ENCODE measurements at regions not wholly inside any gene's neighbourhood (a gene's known extent, or its start where the extent isn't known, plus 50 kb on each side); places are given as distances from the start of the nearest gene placed in this dataset.
"Not testable (repeated sequence)": the region's sequence is repeated elsewhere in the genome, so short reads cannot be mapped to it uniquely, and the experiment has no call there.

- DNase-seq (ENCODE audit: low read depth in 4 of 4, low spot score in 1 of 4) = no peak
These were observed 110.8 kb upstream of the TRIB2 start for GRCh38 chr2:12605936-12606335.

- no peak for DNase-seq (ENCODE audit: low read depth in 4 of 4, low spot score in 1 of 4)
These were observed 110.2 kb upstream of the TRIB2 start for GRCh38 chr2:12606472-12607000.

GRCh38 chr2:12607971-12608370 is 108.8 kb upstream of the TRIB2 start:
- no peak for DNase-seq (ENCODE audit: low read depth in 4 of 4, low spot score in 1 of 4)

DNA sequence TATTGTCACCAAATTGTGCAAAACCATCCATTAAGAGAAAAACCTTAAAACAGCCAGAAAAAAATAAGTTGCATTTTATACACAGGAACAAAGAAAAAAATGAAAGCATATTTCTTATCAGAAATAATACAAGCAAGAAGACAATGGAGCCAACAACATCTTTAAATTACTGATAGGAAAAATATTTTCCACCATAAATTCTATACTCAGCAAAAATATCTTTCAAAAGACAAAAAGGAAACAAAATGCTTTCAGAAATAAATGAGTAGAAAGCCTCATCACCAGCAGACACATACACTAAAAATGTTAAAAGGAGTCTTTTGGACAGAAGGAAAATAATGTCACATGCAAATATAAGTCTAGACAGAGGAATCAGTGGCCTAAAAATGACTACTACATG is 106.4 kb upstream of the TRIB2 start:
- DNase-seq (ENCODE audit: low read depth in 4 of 4, low spot score in 1 of 4) = no peak

DNA sequence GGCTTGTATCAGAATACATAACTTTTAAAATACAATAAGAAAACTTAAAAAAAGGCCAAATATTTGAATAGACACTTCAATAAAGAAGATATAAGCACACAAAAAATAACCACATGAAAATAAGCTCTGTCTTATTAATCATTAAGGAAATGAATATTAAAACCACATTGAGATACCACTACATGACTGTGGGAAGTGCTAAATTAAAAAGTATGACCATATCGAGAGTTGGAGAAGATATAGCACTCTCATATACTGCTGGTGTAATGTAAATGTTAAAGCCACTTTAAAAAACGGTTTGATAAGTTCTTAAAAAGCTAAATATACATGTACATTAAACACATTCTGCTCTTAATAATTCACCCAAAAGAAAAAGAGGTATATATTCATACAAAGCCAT is 104.6 kb upstream of the TRIB2 start:
- no peak for DNase-seq (ENCODE audit: low read depth in 4 of 4, low spot score in 1 of 4)

DNA sequence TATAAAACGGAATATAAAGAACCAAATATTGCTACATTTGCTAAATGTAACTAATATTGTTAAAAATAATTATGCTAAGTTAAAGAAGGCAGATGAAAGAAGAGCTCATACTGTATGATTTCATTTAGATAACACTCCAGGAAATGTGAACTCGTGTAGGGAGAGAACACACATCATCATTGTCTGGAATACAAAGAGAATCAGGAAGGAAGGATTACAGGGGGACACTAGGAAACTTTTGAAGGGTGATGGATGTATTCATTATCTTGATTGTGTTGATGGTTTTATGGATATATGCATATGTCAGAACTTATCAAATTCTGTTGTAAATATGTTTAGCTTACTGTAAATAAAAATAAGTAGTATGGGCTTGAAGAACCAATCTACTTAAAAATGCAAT is 104.1 kb upstream of the TRIB2 start:
- DNase-seq (ENCODE audit: low read depth in 4 of 4, low spot score in 1 of 4) = no peak

- no peak for DNase-seq (ENCODE audit: low read depth in 4 of 4, low spot score in 1 of 4)
These were observed 103.5 kb upstream of the TRIB2 start for GRCh38 chr2:12613137-12613835.

DNA sequence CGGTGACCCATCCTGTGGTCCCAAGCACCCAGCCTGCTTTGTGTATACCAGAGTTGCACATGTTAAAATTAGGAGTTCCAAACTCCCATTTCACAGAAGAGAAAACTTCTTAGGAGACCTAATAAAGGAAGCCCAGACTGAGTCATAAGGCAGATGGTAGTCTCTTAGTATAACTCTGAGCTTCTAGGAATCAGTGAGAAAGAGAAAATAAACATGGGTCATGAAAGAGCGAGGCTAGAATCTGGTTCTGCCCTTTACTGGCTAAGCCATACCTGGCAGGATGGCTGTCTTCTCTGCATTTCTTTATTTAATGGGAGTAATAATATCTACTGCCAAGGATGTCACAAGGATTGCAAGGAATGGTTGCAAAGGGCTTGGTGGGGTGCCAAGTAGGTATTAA is 101.2 kb upstream of the TRIB2 start:
- no peak for DNase-seq (ENCODE audit: low read depth in 4 of 4, low spot score in 1 of 4)

DNA sequence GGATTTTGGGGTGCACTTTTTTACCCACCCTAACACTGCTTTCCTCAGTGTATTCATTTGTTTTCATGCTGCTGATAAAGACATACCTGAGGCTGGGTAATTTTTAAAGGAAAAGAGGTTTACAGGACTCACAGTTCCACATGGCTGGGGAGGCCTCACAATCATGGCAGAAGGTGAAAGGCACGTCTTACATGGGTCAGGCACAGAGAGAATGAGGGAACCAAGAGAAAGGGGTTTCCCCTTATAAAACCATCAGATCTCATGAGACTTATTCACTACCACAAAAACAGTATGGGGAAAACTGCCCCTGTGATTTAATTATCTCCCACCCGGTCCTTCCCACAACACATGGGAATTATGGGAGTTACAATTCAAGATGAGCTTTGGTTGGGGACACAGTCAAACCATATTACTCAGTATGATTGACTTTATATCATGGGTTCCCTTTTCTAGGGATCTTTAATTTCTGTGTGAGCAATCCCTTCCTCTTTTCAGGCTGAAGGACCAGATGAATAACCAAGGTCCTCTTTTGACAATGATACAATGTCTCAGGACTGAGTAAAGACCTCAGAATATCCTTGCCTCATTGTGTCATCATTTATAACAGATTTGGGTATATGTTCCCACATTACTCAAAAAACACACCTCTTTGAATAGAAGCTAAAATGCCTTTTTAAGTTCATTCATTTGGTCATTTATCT is 100.1 kb upstream of the TRIB2 start:
- DNase-seq (ENCODE audit: low read depth in 4 of 4, low spot score in 1 of 4) = no peak

- no peak for DNase-seq (ENCODE audit: low read depth in 4 of 4, low spot score in 1 of 4)
These were observed 99.4 kb upstream of the TRIB2 start for GRCh38 chr2:12617366-12617765.

GRCh38 chr2:12617853-12618252 is 98.9 kb upstream of the TRIB2 start:
- DNase-seq (ENCODE audit: low read depth in 4 of 4, low spot score in 1 of 4) = no peak

DNA sequence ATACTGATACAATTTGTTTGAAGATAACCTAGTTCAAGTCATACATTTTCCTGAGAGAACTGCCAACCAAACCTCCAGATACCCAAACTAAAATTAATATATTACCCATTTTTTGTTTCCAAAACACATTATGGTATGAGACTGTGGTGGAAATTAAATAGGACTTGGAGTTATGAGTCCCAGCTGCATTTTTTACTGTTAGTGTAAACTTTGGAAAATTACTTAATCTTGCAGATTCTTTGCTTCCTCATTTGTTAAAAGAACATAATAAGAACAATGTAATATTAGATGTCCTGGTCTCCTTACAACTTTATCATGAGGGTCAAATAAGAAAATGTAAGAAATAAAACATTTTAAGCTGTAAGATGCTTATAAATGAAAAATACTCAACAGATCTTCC is 98.2 kb upstream of the TRIB2 start:
- no peak for DNase-seq (ENCODE audit: low read depth in 4 of 4, low spot score in 1 of 4)

DNA sequence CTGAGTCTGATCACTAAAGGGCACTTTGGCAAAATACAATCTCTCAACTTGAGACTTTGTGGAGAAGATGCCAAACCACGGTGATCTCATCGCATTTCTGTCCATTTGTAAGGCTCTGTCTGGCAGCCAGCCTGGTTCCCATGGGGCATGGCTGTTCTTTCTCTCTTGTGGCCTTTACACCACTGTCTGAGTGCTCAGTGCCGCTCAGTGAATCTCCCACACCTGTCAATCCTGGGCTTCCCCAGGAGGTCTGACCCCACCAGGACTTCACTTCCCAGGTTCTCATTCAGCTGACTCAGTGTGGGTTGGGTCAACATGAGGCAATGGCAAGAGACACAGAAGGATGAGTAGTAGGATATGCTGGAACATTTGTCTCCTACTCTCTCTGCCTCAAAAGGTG is 96.8 kb upstream of the TRIB2 start:
- DNase-seq (ENCODE audit: low read depth in 4 of 4, low spot score in 1 of 4) = no peak

GRCh38 chr2:12620759-12621158 is 96.0 kb upstream of the TRIB2 start:
- DNase-seq (ENCODE audit: low read depth in 4 of 4, low spot score in 1 of 4) = no peak

GRCh38 chr2:12623051-12623450 is 93.7 kb upstream of the TRIB2 start:
- DNase-seq (ENCODE audit: low read depth in 4 of 4, low spot score in 1 of 4) = no peak

DNA sequence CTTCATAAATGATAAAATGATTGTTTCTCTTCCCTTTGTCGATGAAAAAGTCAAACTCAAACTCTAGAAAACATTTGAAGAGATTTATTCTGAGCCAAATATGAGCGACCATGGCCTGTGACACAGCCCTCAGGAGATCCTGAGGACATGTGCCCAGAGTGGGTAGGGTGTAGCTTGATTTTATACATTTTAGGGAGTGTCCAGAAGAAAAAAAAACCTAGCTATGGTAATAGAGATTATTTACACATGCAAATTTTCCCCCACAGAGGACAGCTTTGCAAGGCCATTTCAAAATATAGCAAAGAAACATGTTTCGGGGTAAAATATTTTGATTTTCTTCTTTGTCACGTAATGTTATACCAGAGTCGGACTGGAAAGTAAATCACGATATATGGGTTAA is 92.4 kb upstream of the TRIB2 start:
- DNase-seq (ENCODE audit: low read depth in 4 of 4, low spot score in 1 of 4) = no peak

DNA sequence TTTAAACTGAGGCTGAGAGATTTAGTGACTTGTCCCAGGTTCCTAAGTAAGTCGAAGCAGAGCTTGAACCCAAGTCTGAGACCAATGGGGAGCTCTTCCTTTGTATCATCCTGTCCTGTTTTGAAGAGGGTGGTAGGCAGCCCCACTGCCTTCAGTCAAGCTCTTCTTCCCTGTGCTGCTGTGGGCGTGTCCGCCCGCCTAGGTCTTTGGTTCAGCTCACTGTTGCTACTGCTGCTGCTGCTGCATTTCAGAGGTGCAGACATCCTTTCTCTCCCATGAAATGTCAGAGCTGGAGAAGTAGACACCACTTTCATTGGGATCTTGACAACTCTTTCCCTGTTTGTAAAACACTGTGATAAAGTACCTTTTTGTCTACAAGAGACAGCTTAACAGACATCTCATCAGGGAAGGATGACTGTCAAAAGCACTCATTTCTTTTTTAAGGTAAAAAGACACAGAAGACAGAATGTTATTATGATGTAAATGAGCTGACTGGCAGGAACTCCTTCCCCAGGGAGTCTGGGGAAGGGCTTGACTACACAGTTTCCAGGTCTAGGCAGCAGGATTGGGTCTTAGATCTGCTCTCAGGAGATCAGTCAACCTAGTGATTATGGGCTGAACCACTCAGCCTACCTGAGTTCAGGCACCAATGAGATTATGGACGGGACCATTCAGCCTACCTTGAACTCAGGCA is 91.7 kb upstream of the TRIB2 start:
- DNase-seq (ENCODE audit: low read depth in 4 of 4, low spot score in 1 of 4) = no peak

DNA sequence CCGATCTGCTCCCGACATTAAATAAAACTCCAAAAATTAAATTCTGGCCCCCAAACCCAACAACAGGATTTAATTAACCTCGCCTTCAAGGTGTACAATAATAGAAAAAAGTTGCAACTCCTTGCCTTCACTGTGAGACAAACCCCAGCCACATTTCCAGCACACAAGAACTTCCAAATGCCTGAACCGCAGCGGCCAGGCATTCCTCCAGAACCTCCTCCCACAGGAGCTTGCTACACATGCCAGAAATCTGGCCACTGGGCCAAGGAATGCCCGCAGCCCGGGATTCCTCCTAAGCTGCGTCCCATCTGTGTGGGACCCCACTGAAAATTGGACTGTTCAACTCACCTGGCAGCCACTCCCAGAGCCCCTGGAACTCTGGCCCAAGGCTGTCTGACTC is 88.2 kb upstream of the TRIB2 start:
- not testable (repeated sequence) for DNase-seq (ENCODE audit: low read depth in 4 of 4, low spot score in 1 of 4)

- DNase-seq (ENCODE audit: low read depth in 4 of 4, low spot score in 1 of 4) = no peak
These were observed 79.7 kb upstream of the TRIB2 start for GRCh38 chr2:12636837-12637581.

DNA sequence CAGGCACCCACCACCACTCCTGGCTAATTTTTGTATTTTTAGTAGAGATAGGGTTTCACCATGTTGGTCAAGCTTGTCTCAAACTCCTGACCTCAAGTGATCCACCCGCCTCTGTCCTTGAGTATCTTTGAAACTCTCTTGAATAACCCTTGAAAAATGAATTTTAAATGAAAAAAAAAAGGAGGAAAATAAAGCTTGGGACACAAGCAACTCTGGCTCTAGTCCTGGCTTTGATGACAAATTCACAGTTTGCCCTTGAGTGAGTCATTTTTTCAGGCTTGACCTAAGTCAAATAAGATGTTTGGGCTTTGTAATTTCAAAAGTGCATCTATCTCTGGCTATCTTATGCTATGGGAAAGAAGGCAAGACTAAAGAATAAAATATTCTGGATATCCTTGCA is 79.0 kb upstream of the TRIB2 start:
- DNase-seq (ENCODE audit: low read depth in 4 of 4, low spot score in 1 of 4) = no peak

DNA sequence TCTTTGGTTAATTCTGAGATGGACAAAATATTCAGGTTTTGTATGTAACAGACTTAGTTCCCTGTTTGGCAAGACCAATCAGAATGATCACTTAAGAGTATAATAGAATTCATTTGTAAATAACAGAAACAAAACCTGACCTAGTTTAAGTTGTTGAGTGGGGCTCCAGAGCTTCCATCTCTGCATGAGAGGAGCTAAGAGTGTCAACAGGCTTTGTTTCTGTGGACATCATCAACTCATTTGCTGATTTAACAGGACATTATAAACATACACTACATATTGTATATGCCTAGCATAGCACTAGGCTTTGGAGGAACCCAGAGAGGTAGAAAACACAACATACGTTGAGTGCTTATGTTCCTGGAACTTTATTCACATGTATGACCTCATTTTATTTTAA is 75.3 kb upstream of the TRIB2 start:
- no peak for DNase-seq (ENCODE audit: low read depth in 4 of 4, low spot score in 1 of 4)

GRCh38 chr2:12642332-12642731 is 74.4 kb upstream of the TRIB2 start:
- no peak for DNase-seq (ENCODE audit: low read depth in 4 of 4, low spot score in 1 of 4)

All from stimulated activated CD4-positive, alpha-beta T cell treated with anti-CD3 and anti-CD28 coated beads, Interleukin-1b, Interleukin-23, amount 100 ng/mL, for 24 hours (primary cell).